WI38 (cell line): ENCODE measurements at regions not wholly inside any gene's neighbourhood (a gene's known extent, or its start where the extent isn't known, plus 50 kb on each side); places are given as distances from the start of the nearest gene placed in this dataset.

Experiments used
- H3K4me3 ChIP-seq: 2 replicates; pipeline ENCODE4 v1.5.1; 2011; ENCODE audit warnings: low read depth, mild to moderate bottlenecking, control low read depth, low read length
- CTCF ChIP-seq: IDR thresholded peaks from 2 replicates; pipeline ENCODE4 v1.5.1; 2012; ENCODE audit warnings: low read depth, mild to moderate bottlenecking, control low read depth, low read length

- no peak overlapping the region for H3K4me3 ChIP-seq
- no peak for TF ChIP-seq CTCF
Observed at GRCh38 chr20:11110535-11110934, 436.7 kb upstream of the JAG1 start.

GRCh38 chr20:11111191-11111590, 437.4 kb upstream of the JAG1 start:
- TF ChIP-seq CTCF = no peak
- H3K4me3 ChIP-seq = no peak overlapping the region

- no peak for TF ChIP-seq CTCF
- no peak overlapping the region for H3K4me3 ChIP-seq
Observed at GRCh38 chr20:11112832-11113231, 439.0 kb upstream of the JAG1 start.

GRCh38 chr20:11114382-11114781, 440.6 kb upstream of the JAG1 start:
- no peak overlapping the region for H3K4me3 ChIP-seq
- no peak for TF ChIP-seq CTCF

- no peak overlapping the region for H3K4me3 ChIP-seq
- no peak for TF ChIP-seq CTCF
Observed at GRCh38 chr20:11117808-11118528, 444.2 kb upstream of the JAG1 start.

GRCh38 chr20:11118802-11119380, 445.1 kb upstream of the JAG1 start:
- H3K4me3 ChIP-seq = no peak overlapping the region
- TF ChIP-seq CTCF = no peak

GRCh38 chr20:11119573-11119972, 445.8 kb upstream of the JAG1 start:
- no peak for TF ChIP-seq CTCF
- no peak overlapping the region for H3K4me3 ChIP-seq
